WTC11 (cell line): ENCODE measurements at regions not wholly inside any gene's neighbourhood (a gene's known extent, or its start where the extent isn't known, plus 50 kb on each side); places are given as distances from the start of the nearest gene placed in this dataset.

Source experiments
- ATAC-seq: fragments of 200-7000 bp; cut with Tn5 transposase; 2 replicates; pipeline ENCODE4 v1.10.0; 2021; ENCODE audit warnings: mild to moderate bottlenecking, moderate library complexity
- CTCF ChIA-PET: fragments of 300-600 bp; sonication (Branson Sonifier 250); formaldehyde crosslinking; loops from one replicate; lab custom pipeline; 2021; ENCODE audit warnings: antibody characterized with exemption; lab: Charles Lee
- POLR2A ChIA-PET: fragments of 350-600 bp; sonication (Branson Sonifier 250); formaldehyde crosslinking; loops from one replicate; lab custom pipeline; 2021; ENCODE audit warnings: antibody characterized with exemption; lab: Charles Lee
- DNase-seq: peaks from one replicate; pipeline ENCODE4 v3.0.0; 2021; ENCODE audit warnings: low spot score
- H3K27ac Mint-ChIP-seq: 2 replicates; pipeline ENCODE4 v1.8.0; 2021; ENCODE audit warnings: mixed read lengths
- H3K27me3 Mint-ChIP-seq: 2 replicates; pipeline ENCODE4 v1.8.0; 2021; ENCODE audit warnings: low read depth, mild to moderate bottlenecking, moderate library complexity, mixed read lengths
- H3K36me3 Mint-ChIP-seq: 2 replicates; pipeline ENCODE4 v1.8.0; 2021; ENCODE audit warnings: mixed read lengths
- H3K4me1 Mint-ChIP-seq: 2 replicates; pipeline ENCODE4 v1.8.0; 2022; ENCODE audit warnings: mixed read lengths
- H3K4me3 Mint-ChIP-seq: 2 replicates; pipeline ENCODE4 v1.8.0; 2021; ENCODE audit warnings: mild to moderate bottlenecking, moderate library complexity, mixed read lengths
- H3K9me3 Mint-ChIP-seq: 2 replicates; pipeline ENCODE4 v1.8.0; 2021; ENCODE audit warnings: mixed read lengths
- CDX4 ChIP-seq: fragments of 250-450 bp; sonication (Bioruptor Pico); IDR thresholded peaks from 2 replicates; pipeline ENCODE4 v1.9.0; 2021; ENCODE audit warnings: moderate library complexity, mild to moderate bottlenecking, inconsistent platforms, borderline replicate concordance
- CREB1 ChIP-seq: sonication (generic); formaldehyde crosslinking; IDR thresholded peaks from 2 replicates; pipeline ENCODE4 v1.8.0; 2023; ENCODE audit warnings: mild to moderate bottlenecking, missing genetic modification reagents
- E2F5 ChIP-seq: sonication (generic); formaldehyde crosslinking; IDR thresholded peaks from 2 replicates; pipeline ENCODE4 v1.8.1; 2022; ENCODE audit warnings: mild to moderate bottlenecking, moderate library complexity, missing genetic modification reagents
- MXD4 ChIP-seq: fragments of 250-450 bp; sonication (Bioruptor Pico); IDR thresholded peaks from 2 replicates; pipeline ENCODE4 v1.8.0; 2021; ENCODE audit warnings: mild to moderate bottlenecking, moderate library complexity, borderline replicate concordance
- MYBL2 ChIP-seq: sonication (generic); formaldehyde crosslinking; IDR thresholded peaks from 2 replicates; pipeline ENCODE4 v1.8.1; 2023; ENCODE audit warnings: mild to moderate bottlenecking, moderate library complexity, missing genetic modification reagents
- NR1H2 ChIP-seq: sonication (generic); formaldehyde crosslinking; IDR thresholded peaks from 2 replicates; pipeline ENCODE4 v1.9.0; 2021; ENCODE audit warnings: mild to moderate bottlenecking, moderate library complexity, missing genetic modification reagents
- NR2C2 ChIP-seq: sonication (generic); formaldehyde crosslinking; IDR thresholded peaks from 2 replicates; pipeline ENCODE4 v1.8.0; 2022; ENCODE audit warnings: mild to moderate bottlenecking, missing genetic modification reagents
- NR3C1 ChIP-seq: sonication (generic); formaldehyde crosslinking; conservative IDR thresholded peaks from 2 replicates; pipeline ENCODE4 v1.8.1; 2023; ENCODE audit warnings: low read depth, mild to moderate bottlenecking, missing genetic modification reagents
- OVOL2 ChIP-seq: fragments of 250-450 bp; sonication (Bioruptor Pico); IDR thresholded peaks from 2 replicates; pipeline ENCODE4 v1.9.0; 2021; ENCODE audit warnings: mild to moderate bottlenecking, borderline replicate concordance
- RELA ChIP-seq: sonication (generic); formaldehyde crosslinking; IDR thresholded peaks from 2 replicates; pipeline ENCODE4 v1.8.1; 2022; ENCODE audit warnings: missing genetic modification reagents, mild to moderate bottlenecking, borderline replicate concordance
- RORB ChIP-seq: fragments of 250-450 bp; sonication (Bioruptor Pico); IDR thresholded peaks from 2 replicates; pipeline ENCODE4 v1.9.0; 2021; ENCODE audit warnings: mild to moderate bottlenecking
- TEAD4 ChIP-seq: sonication (generic); formaldehyde crosslinking; IDR thresholded peaks from 2 replicates; pipeline ENCODE4 v1.8.0; 2022; ENCODE audit warnings: mild to moderate bottlenecking, missing genetic modification reagents
- ZNF138 ChIP-seq: sonication (generic); formaldehyde crosslinking; conservative IDR thresholded peaks from 2 replicates; pipeline ENCODE4 v1.8.1; 2022; ENCODE audit warnings: mild to moderate bottlenecking, moderate library complexity, missing genetic modification reagents
- ZNF219 ChIP-seq: sonication (generic); formaldehyde crosslinking; IDR thresholded peaks from 2 replicates; pipeline ENCODE4 v1.8.0; 2023; ENCODE audit warnings: missing genetic modification reagents, mild to moderate bottlenecking, borderline replicate concordance
- ZNF396 ChIP-seq: fragments of 250-450 bp; sonication (Bioruptor Pico); IDR thresholded peaks from 2 replicates; pipeline ENCODE4 v1.8.0; 2021; ENCODE audit warnings: mild to moderate bottlenecking, moderate library complexity, borderline replicate concordance
- ZNF512 ChIP-seq: sonication (generic); formaldehyde crosslinking; IDR thresholded peaks from 2 replicates; pipeline ENCODE4 v1.8.1; 2022; ENCODE audit warnings: missing genetic modification reagents, borderline replicate concordance
- TF ChIP-seq, protein P1 (sequence below): sonication (generic); formaldehyde crosslinking; IDR thresholded peaks from 2 replicates; pipeline ENCODE4 v1.8.0; 2023; ENCODE audit warnings: mild to moderate bottlenecking, missing genetic modification reagents
- TF ChIP-seq, protein P2 (sequence below): fragments of 250-450 bp; sonication (Bioruptor Pico); IDR thresholded peaks from 2 replicates; pipeline ENCODE4 v2.1.2; 2022; ENCODE audit warnings: mild to moderate bottlenecking, moderate library complexity
- TF ChIP-seq, protein P3 (sequence below): sonication (generic); formaldehyde crosslinking; IDR thresholded peaks from 2 replicates; pipeline ENCODE4 v1.8.1; 2022; ENCODE audit warnings: mild to moderate bottlenecking, missing genetic modification reagents, moderate library complexity, borderline replicate concordance

GRCh38 chr16:8194794-8195193 lies 395.5 kb downstream of the TMEM114 start (continued):
- TF ChIP-seq, protein P1, sequence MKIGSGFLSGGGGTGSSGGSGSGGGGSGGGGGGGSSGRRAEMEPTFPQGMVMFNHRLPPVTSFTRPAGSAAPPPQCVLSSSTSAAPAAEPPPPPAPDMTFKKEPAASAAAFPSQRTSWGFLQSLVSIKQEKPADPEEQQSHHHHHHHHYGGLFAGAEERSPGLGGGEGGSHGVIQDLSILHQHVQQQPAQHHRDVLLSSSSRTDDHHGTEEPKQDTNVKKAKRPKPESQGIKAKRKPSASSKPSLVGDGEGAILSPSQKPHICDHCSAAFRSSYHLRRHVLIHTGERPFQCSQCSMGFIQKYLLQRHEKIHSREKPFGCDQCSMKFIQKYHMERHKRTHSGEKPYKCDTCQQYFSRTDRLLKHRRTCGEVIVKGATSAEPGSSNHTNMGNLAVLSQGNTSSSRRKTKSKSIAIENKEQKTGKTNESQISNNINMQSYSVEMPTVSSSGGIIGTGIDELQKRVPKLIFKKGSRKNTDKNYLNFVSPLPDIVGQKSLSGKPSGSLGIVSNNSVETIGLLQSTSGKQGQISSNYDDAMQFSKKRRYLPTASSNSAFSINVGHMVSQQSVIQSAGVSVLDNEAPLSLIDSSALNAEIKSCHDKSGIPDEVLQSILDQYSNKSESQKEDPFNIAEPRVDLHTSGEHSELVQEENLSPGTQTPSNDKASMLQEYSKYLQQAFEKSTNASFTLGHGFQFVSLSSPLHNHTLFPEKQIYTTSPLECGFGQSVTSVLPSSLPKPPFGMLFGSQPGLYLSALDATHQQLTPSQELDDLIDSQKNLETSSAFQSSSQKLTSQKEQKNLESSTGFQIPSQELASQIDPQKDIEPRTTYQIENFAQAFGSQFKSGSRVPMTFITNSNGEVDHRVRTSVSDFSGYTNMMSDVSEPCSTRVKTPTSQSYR: no peak
- no peak for TF ChIP-seq CREB1 (CRISPR knock-in tag)
- TF ChIP-seq E2F5: no peak
- TF ChIP-seq, protein P2, sequence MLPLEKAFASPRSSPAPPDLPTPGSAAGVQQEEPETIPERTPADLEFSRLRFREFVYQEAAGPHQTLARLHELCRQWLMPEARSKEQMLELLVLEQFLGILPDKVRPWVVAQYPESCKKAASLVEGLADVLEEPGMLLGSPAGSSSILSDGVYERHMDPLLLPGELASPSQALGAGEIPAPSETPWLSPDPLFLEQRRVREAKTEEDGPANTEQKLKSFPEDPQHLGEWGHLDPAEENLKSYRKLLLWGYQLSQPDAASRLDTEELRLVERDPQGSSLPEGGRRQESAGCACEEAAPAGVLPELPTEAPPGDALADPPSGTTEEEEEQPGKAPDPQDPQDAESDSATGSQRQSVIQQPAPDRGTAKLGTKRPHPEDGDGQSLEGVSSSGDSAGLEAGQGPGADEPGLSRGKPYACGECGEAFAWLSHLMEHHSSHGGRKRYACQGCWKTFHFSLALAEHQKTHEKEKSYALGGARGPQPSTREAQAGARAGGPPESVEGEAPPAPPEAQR (CRISPR knock-in tag): no peak

DNA sequence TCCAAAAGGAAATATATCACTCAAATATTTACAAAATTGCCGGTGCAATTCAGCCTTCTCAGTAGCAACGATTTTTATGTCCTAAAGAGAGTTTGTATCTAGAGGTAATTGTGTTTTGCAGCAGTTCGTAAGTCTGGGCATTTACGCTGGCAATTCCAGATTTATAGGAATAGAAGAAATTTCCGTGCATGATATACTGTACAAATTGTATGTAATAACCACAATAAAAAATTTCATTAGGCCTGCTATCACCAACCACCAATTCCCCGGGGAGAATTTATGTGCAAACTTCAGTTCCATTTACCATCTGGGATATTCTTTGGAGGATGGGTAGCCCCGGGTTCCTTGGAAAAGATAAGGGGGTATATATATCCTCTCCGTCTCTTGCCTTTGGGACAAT lies 401.5 kb downstream of the TMEM114 start:
- ATAC-seq: no peak
- H3K36me3 Mint-ChIP-seq: peaks cover 70% of the 10 kb centered on the region
- H3K4me1 Mint-ChIP-seq: no peaks in the 10 kb centered on the region
- H3K9me3 Mint-ChIP-seq: peaks cover 85% of the 10 kb centered on the region
- H3K27ac Mint-ChIP-seq: no peak overlapping the region
- POLR2A ChIA-PET: no interaction called here
- DNase-seq: no peak
- no peak overlapping the region for H3K4me3 Mint-ChIP-seq
- no peak for TF ChIP-seq MXD4 (CRISPR knock-in tag)
- no peak for TF ChIP-seq ZNF396
- TF ChIP-seq CDX4 (CRISPR knock-in tag): no peak
- TF ChIP-seq TEAD4 (CRISPR knock-in tag): no peak
- TF ChIP-seq NR3C1: no peak
- no peak for TF ChIP-seq ZNF138
- no peak for TF ChIP-seq RELA (CRISPR knock-in tag)
- TF ChIP-seq MYBL2: no peak
- TF ChIP-seq ZNF219 (CRISPR knock-in tag): no peak
- TF ChIP-seq RORB (CRISPR knock-in tag): no peak
- TF ChIP-seq, protein P3, sequence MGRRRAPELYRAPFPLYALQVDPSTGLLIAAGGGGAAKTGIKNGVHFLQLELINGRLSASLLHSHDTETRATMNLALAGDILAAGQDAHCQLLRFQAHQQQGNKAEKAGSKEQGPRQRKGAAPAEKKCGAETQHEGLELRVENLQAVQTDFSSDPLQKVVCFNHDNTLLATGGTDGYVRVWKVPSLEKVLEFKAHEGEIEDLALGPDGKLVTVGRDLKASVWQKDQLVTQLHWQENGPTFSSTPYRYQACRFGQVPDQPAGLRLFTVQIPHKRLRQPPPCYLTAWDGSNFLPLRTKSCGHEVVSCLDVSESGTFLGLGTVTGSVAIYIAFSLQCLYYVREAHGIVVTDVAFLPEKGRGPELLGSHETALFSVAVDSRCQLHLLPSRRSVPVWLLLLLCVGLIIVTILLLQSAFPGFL (CRISPR knock-in tag): no peak
- TF ChIP-seq NR1H2 (CRISPR knock-in tag): no peak
- no peak for TF ChIP-seq NR2C2 (CRISPR knock-in tag)
- no peak for TF ChIP-seq OVOL2 (CRISPR knock-in tag)
- TF ChIP-seq ZNF512 (CRISPR knock-in tag): no peak
- TF ChIP-seq, all 79 proteins: peak for 0
- H3K27me3 Mint-ChIP-seq: peaks cover 18% of the 10 kb centered on the region
- CTCF ChIA-PET: no interaction called here
